AML-193 (cell line): ENCODE measurements at regions not wholly inside any gene's neighbourhood (a gene's known extent, or its start where the extent isn't known, plus 50 kb on each side); places are given as distances from the start of the nearest gene placed in this dataset.
"Not testable (repeated sequence)": the region's sequence is repeated elsewhere in the genome, so short reads cannot be mapped to it uniquely, and the experiment has no call there.

ENCODE experiments used
- DNase-seq, 2 experiments: peaks; one replicate each; lab custom pipeline; 2025; lab: John Stamatoyannopoulos, UW

- DNase-seq, result no peak
These were observed 149.8 kb upstream of the GBE1 start for GRCh38 chr3:81911221-81911620.

GRCh38 chr3:81910244-81910852 lies 148.9 kb upstream of the GBE1 start:
- peak; percentile 71 to 72 for DNase-seq

- no peak for DNase-seq
These were observed 148.4 kb upstream of the GBE1 start for GRCh38 chr3:81909796-81910195.

- DNase-seq, result peak; percentile 55 to 68
These were observed 147.1 kb upstream of the GBE1 start for GRCh38 chr3:81908561-81908960.

GRCh38 chr3:81898336-81898735 lies 136.9 kb upstream of the GBE1 start:
- no peak for DNase-seq

GRCh38 chr3:81894598-81894997 lies 133.2 kb upstream of the GBE1 start:
- DNase-seq, result no peak

- no peak for DNase-seq
These were observed 129.8 kb upstream of the GBE1 start for GRCh38 chr3:81891055-81891895.

- no peak for DNase-seq
These were observed 127.6 kb upstream of the GBE1 start for GRCh38 chr3:81888914-81889557.

- DNase-seq, result no peak
These were observed 126.0 kb upstream of the GBE1 start for GRCh38 chr3:81887448-81887847.

GRCh38 chr3:81886081-81886480 lies 124.6 kb upstream of the GBE1 start:
- DNase-seq, result no peak

GRCh38 chr3:81884791-81885190 lies 123.3 kb upstream of the GBE1 start:
- DNase-seq, result no peak

GRCh38 chr3:81876826-81877225 lies 115.4 kb upstream of the GBE1 start:
- no peak for DNase-seq

GRCh38 chr3:81874738-81875137 lies 113.3 kb upstream of the GBE1 start:
- DNase-seq, result no peak

- no peak for DNase-seq
These were observed 111.1 kb upstream of the GBE1 start for GRCh38 chr3:81872566-81872965.

GRCh38 chr3:81871358-81872155 lies 110.1 kb upstream of the GBE1 start:
- no peak for DNase-seq

GRCh38 chr3:81869382-81869781 lies 107.9 kb upstream of the GBE1 start:
- no peak for DNase-seq

GRCh38 chr3:81868597-81868996 lies 107.2 kb upstream of the GBE1 start:
- no peak for DNase-seq

GRCh38 chr3:81867875-81868274 lies 106.4 kb upstream of the GBE1 start:
- no peak for DNase-seq

- not testable (repeated sequence) for DNase-seq
These were observed 103.7 kb upstream of the GBE1 start for GRCh38 chr3:81865164-81865563.

- no peak for DNase-seq
These were observed 102.8 kb upstream of the GBE1 start for GRCh38 chr3:81864272-81864671.

GRCh38 chr3:81863756-81864155 lies 102.3 kb upstream of the GBE1 start:
- peak; percentile 27 to 39 for DNase-seq

GRCh38 chr3:81861593-81861992 lies 100.1 kb upstream of the GBE1 start:
- no peak for DNase-seq
